ENCODE measurements at regions not wholly inside any gene's neighbourhood (a gene's known extent, or its start where the extent isn't known, plus 50 kb on each side); places are given as distances from the start of the nearest gene placed in this dataset.
A peak's percentile ranks its signal among the peaks of the same experiment; 100 is the strongest.

DNA sequence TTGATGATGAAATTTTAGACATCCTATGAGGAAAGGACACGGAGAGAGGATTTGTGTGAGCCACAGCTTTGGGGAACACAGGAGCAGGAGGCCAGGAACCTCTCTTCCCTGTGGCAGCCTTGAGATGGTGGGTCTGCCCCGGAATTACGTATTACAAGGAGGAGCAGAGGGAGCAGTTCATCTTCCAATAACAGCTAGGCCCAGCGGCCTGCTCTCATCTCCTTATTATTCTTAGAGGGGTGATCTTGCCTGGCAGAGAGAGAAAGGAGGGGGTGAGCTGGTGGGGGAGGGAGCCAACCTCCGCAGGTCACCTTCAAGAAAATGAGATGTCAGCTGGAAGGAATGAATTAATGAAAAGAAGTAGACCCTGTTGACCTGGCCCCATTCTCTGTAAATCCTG, 305.8 kb downstream of the LRFN2 start:
- Histone ChIP-seq H3K36me3 (no peaks in the 10 kb centered on the region), H3K27me3 (ENCODE audit: insufficient read depth, low read depth, severe bottlenecking) (no peaks in the 10 kb centered on the region), H3K4me3 (ENCODE audit: low read depth, low read length) (no peak overlapping the region), H3K9me3 (ENCODE audit: severe bottlenecking) (no peaks in the 10 kb centered on the region), H3K27ac (no peak overlapping the region)
- TF ChIP-seq CTCF (IDR thresholded peaks at IDR 0.05; ENCODE audit: low read depth, low read length) = no peak
- DNase-seq = no peak

GRCh38 chr6:40280231-40280630, 306.9 kb downstream of the LRFN2 start:
- no peak overlapping the region for H3K4me3 ChIP-seq (ENCODE audit: low read depth, low read length)
- DNase-seq = no peak
- no peaks in the 10 kb centered on the region for H3K9me3 ChIP-seq (ENCODE audit: severe bottlenecking)
- TF ChIP-seq CTCF (IDR thresholded peaks at IDR 0.05; ENCODE audit: low read depth, low read length) = no peak
- no peaks in the 10 kb centered on the region for H3K36me3 ChIP-seq
- no peaks in the 10 kb centered on the region for H3K27me3 ChIP-seq (ENCODE audit: insufficient read depth, low read depth, severe bottlenecking)
- no peak overlapping the region for H3K27ac ChIP-seq

- no peak for TF ChIP-seq CTCF (IDR thresholded peaks at IDR 0.05; ENCODE audit: low read depth, low read length)
- Histone ChIP-seq H3K9me3 (ENCODE audit: severe bottlenecking) (no peaks in the 10 kb centered on the region), H3K27ac (no peak overlapping the region), H3K4me3 (ENCODE audit: low read depth, low read length) (no peak overlapping the region), H3K36me3 (no peaks in the 10 kb centered on the region), H3K27me3 (ENCODE audit: insufficient read depth, low read depth, severe bottlenecking) (no peaks in the 10 kb centered on the region)
- DNase-seq = peak; percentile 48
Observed at GRCh38 chr6:40276141-40276540, 311.0 kb downstream of the LRFN2 start.

DNA sequence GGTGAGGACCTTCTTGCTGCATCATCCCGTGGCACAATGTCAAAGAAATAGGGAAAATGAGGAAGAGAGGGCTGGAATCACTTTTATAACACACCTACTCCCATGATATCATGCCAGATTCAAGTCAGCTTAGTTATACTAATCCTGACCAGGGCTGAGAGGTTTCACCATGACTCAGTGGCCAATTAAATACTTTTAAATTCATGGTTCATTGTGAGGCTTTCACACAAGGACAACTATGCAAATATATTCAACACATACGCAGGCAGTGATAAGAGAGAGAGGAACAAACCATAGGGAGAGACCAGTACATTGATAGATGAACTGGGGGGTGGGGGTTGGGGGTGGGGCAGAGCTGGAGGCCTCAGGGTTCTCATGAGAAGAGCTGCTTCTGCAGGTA, 313.1 kb downstream of the LRFN2 start:
- no peaks in the 10 kb centered on the region for H3K27me3 ChIP-seq (ENCODE audit: insufficient read depth, low read depth, severe bottlenecking)
- H3K27ac ChIP-seq = no peak overlapping the region
- no peak for TF ChIP-seq CTCF (IDR thresholded peaks at IDR 0.05; ENCODE audit: low read depth, low read length)
- H3K36me3 ChIP-seq = no peaks in the 10 kb centered on the region
- H3K9me3 ChIP-seq (ENCODE audit: severe bottlenecking) = no peaks in the 10 kb centered on the region
- no peak for DNase-seq
- H3K4me3 ChIP-seq (ENCODE audit: low read depth, low read length) = no peak overlapping the region

DNA sequence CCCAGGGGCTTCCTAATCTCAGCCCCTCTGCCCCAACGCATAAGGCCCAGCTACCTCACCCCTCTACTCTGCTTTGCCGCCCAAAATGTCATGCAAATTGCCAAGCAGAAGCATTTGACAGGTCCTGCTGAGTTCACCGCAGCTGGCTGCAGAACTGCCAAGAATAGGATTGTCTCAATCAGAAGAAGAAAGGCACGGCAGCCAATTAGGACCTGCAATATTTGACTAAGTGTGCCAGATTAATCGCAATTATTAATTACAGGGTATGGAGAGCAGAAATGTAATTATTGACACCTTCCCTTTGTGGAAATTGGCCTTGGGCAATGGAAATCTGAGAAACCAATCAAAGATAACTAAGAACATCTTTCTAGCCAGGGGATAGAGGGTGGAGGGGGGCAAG, 318.6 kb downstream of the LRFN2 start:
- Histone ChIP-seq H3K36me3 (no peaks in the 10 kb centered on the region), H3K27ac (no peak overlapping the region), H3K27me3 (ENCODE audit: insufficient read depth, low read depth, severe bottlenecking) (no peaks in the 10 kb centered on the region), H3K9me3 (ENCODE audit: severe bottlenecking) (no peaks in the 10 kb centered on the region), H3K4me3 (ENCODE audit: low read depth, low read length) (no peak overlapping the region)
- TF ChIP-seq CTCF (IDR thresholded peaks at IDR 0.05; ENCODE audit: low read depth, low read length) = no peak
- DNase-seq = no peak

DNA sequence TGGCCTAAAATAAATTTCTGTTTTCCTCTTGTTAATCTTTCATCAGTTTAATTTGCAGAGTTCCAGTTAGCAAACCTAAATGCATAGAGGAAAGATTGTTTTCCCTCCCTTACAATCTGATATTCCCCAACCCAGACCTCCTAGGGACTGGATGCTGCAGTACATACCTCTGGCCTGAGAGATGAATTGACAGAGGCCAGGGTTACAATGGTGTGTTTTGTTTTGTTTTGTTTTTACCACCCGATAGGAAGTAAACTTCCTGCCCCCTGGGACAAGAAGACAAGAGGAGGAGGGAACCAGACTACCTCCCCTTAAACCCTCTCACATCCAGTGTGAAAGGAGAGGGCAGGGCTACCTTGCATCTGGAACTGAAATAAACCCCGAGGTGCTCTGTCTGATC, 319.0 kb downstream of the LRFN2 start:
- H3K27ac ChIP-seq = no peak overlapping the region
- no peak for TF ChIP-seq CTCF (IDR thresholded peaks at IDR 0.05; ENCODE audit: low read depth, low read length)
- H3K9me3 ChIP-seq (ENCODE audit: severe bottlenecking) = no peaks in the 10 kb centered on the region
- no peaks in the 10 kb centered on the region for H3K36me3 ChIP-seq
- H3K27me3 ChIP-seq (ENCODE audit: insufficient read depth, low read depth, severe bottlenecking) = no peaks in the 10 kb centered on the region
- no peak overlapping the region for H3K4me3 ChIP-seq (ENCODE audit: low read depth, low read length)
- DNase-seq = no peak
